ENCODE measurements at regions not wholly inside any gene's neighbourhood (a gene's known extent, or its start where the extent isn't known, plus 50 kb on each side); places are given as distances from the start of the nearest gene placed in this dataset.

DNA sequence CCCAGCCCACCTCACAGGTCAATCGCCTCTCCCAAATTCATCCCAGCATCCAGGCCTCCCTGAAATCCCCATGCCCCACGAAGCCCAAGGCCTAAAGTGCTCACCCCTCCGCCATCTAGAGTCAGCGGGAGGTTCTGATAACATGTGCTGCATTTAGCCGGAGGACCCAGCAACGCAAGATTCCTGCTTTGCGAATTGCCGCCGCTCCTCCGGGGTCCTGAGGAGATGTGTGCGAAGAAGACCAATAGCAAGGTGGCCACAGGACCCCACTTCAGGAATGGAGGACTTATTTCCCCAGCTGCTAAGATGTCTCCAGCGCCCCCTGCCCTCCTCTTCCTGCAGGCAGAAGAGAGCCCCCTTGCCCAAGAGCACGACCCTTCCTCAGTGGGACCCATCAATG, 120.8 kb upstream of the GLI2 start (continued):
- TF ChIP-seq, protein P1, sequence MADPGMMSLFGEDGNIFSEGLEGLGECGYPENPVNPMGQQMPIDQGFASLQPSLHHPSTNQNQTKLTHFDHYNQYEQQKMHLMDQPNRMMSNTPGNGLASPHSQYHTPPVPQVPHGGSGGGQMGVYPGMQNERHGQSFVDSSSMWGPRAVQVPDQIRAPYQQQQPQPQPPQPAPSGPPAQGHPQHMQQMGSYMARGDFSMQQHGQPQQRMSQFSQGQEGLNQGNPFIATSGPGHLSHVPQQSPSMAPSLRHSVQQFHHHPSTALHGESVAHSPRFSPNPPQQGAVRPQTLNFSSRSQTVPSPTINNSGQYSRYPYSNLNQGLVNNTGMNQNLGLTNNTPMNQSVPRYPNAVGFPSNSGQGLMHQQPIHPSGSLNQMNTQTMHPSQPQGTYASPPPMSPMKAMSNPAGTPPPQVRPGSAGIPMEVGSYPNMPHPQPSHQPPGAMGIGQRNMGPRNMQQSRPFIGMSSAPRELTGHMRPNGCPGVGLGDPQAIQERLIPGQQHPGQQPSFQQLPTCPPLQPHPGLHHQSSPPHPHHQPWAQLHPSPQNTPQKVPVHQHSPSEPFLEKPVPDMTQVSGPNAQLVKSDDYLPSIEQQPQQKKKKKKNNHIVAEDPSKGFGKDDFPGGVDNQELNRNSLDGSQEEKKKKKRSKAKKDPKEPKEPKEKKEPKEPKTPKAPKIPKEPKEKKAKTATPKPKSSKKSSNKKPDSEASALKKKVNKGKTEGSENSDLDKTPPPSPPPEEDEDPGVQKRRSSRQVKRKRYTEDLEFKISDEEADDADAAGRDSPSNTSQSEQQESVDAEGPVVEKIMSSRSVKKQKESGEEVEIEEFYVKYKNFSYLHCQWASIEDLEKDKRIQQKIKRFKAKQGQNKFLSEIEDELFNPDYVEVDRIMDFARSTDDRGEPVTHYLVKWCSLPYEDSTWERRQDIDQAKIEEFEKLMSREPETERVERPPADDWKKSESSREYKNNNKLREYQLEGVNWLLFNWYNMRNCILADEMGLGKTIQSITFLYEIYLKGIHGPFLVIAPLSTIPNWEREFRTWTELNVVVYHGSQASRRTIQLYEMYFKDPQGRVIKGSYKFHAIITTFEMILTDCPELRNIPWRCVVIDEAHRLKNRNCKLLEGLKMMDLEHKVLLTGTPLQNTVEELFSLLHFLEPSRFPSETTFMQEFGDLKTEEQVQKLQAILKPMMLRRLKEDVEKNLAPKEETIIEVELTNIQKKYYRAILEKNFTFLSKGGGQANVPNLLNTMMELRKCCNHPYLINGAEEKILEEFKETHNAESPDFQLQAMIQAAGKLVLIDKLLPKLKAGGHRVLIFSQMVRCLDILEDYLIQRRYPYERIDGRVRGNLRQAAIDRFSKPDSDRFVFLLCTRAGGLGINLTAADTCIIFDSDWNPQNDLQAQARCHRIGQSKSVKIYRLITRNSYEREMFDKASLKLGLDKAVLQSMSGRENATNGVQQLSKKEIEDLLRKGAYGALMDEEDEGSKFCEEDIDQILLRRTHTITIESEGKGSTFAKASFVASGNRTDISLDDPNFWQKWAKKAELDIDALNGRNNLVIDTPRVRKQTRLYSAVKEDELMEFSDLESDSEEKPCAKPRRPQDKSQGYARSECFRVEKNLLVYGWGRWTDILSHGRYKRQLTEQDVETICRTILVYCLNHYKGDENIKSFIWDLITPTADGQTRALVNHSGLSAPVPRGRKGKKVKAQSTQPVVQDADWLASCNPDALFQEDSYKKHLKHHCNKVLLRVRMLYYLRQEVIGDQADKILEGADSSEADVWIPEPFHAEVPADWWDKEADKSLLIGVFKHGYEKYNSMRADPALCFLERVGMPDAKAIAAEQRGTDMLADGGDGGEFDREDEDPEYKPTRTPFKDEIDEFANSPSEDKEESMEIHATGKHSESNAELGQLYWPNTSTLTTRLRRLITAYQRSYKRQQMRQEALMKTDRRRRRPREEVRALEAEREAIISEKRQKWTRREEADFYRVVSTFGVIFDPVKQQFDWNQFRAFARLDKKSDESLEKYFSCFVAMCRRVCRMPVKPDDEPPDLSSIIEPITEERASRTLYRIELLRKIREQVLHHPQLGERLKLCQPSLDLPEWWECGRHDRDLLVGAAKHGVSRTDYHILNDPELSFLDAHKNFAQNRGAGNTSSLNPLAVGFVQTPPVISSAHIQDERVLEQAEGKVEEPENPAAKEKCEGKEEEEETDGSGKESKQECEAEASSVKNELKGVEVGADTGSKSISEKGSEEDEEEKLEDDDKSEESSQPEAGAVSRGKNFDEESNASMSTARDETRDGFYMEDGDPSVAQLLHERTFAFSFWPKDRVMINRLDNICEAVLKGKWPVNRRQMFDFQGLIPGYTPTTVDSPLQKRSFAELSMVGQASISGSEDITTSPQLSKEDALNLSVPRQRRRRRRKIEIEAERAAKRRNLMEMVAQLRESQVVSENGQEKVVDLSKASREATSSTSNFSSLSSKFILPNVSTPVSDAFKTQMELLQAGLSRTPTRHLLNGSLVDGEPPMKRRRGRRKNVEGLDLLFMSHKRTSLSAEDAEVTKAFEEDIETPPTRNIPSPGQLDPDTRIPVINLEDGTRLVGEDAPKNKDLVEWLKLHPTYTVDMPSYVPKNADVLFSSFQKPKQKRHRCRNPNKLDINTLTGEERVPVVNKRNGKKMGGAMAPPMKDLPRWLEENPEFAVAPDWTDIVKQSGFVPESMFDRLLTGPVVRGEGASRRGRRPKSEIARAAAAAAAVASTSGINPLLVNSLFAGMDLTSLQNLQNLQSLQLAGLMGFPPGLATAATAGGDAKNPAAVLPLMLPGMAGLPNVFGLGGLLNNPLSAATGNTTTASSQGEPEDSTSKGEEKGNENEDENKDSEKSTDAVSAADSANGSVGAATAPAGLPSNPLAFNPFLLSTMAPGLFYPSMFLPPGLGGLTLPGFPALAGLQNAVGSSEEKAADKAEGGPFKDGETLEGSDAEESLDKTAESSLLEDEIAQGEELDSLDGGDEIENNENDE (IDR thresholded peaks at IDR 0.05; ENCODE audit: insufficient replicate concordance, low read length) = no peak
